ENCODE measurements at regions not wholly inside any gene's neighbourhood (a gene's known extent, or its start where the extent isn't known, plus 50 kb on each side); places are given as distances from the start of the nearest gene placed in this dataset.

DNA sequence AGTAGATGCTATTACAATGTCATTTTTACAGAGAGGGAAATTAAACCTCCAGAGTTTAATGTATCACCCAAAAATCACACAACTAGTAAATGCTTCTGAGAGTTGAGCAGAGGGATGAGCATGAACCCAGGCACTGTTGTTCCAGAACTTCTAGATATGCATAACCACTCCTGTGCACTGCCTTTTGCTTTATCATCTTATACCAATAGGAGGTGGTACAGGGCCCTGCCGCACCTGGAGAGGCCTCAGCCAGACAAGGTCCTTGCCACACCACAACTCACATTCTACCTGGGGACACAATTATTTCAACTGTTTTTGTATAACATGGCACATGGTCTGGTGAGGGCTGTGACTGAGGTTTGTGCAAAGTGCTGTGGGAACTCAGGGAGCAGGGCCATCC lies 78.5 kb upstream of the NTRK3 start:
- TF ChIP-seq, protein P1, sequence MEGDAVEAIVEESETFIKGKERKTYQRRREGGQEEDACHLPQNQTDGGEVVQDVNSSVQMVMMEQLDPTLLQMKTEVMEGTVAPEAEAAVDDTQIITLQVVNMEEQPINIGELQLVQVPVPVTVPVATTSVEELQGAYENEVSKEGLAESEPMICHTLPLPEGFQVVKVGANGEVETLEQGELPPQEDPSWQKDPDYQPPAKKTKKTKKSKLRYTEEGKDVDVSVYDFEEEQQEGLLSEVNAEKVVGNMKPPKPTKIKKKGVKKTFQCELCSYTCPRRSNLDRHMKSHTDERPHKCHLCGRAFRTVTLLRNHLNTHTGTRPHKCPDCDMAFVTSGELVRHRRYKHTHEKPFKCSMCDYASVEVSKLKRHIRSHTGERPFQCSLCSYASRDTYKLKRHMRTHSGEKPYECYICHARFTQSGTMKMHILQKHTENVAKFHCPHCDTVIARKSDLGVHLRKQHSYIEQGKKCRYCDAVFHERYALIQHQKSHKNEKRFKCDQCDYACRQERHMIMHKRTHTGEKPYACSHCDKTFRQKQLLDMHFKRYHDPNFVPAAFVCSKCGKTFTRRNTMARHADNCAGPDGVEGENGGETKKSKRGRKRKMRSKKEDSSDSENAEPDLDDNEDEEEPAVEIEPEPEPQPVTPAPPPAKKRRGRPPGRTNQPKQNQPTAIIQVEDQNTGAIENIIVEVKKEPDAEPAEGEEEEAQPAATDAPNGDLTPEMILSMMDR (IDR thresholded peaks at IDR 0.05; ENCODE audit: unreplicated experiment in 3 of 3) = no peak
- Mint-ChIP-seq H3K4me1 (no peaks in the 10 kb centered on the region), H3K9me3 (no peaks in the 10 kb centered on the region), H3K27ac (no peak overlapping the region), H3K36me3 (ENCODE audit: low read depth) (no peaks in the 10 kb centered on the region), H3K4me3 (no peak overlapping the region), H3K27me3 (ENCODE audit: low read depth) (peaks cover 12% of the 10 kb centered on the region)

DNA sequence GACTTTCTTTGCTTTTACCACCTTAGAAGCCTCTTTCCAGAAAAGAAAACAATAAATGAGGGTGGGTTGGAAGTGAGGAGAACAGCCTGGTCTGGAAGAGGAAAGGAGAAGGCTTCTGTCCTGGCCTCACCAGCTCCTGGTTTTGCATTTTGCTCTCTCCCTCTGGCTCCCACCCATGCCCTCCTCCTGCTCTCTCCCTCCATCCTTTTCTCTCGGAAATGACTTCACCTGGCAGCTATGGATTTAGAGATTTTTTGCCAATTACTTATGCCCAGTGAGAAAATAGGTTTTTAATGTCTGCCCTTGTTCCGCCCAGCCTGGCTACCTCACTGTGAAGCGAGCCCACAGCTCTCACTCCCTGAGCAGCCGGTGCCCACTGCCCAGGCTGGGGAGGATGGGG lies 77.9 kb upstream of the NTRK3 start:
- Mint-ChIP-seq H3K4me1 (no peaks in the 10 kb centered on the region), H3K27me3 (ENCODE audit: low read depth) (peaks cover 12% of the 10 kb centered on the region), H3K4me3 (no peak overlapping the region), H3K36me3 (ENCODE audit: low read depth) (no peaks in the 10 kb centered on the region), H3K27ac (no peak overlapping the region), H3K9me3 (no peaks in the 10 kb centered on the region)
- TF ChIP-seq, protein P1 (IDR thresholded peaks at IDR 0.05; ENCODE audit: unreplicated experiment in 3 of 3) = no peak

DNA sequence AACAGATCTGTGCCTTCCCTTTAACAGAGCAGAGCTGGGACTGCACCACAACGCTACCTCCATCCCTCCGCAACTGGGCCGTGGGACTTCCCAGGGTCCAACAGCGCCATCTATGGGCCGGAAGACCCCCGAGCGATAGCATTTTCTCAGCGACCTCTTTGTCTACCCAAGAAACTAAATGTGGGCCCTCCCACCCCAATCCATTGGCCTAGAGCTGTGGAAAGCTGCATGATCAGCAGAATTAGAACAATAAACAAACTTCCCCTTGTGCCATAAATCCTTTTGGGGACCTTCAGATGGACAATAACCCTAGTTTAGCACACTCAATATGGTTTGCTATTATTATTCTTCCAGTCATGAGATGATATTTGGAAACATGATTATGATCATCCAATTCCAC lies 74.8 kb upstream of the NTRK3 start:
- H3K36me3 Mint-ChIP-seq (ENCODE audit: low read depth) = no peaks in the 10 kb centered on the region
- no peak overlapping the region for H3K27ac Mint-ChIP-seq
- TF ChIP-seq, protein P1 (IDR thresholded peaks at IDR 0.05; ENCODE audit: unreplicated experiment in 3 of 3) = peak in 2 of 3 experiments; percentile 5 to 57
- no peaks in the 10 kb centered on the region for H3K4me1 Mint-ChIP-seq
- H3K9me3 Mint-ChIP-seq = no peaks in the 10 kb centered on the region
- H3K4me3 Mint-ChIP-seq = no peak overlapping the region
- H3K27me3 Mint-ChIP-seq (ENCODE audit: low read depth) = peaks cover 12% of the 10 kb centered on the region

DNA sequence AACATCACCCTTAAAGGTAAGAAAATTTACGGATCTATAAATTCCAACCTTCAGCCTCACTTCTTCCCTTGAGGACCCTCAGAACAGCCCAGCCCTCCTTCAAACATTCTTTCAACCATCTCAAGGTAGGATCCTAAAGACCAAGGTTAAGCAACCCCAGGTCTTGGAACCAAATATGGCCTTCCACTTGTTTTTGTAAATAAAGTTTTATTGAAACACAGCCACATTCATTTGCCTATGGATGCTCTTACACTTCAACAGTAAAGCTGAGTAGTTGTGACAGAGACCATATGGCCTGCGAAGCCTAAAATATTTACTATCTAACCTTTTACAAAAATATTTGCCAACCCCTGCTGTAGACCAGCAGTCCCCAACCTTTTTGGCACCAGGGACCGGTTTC lies 70.4 kb upstream of the NTRK3 start:
- no peaks in the 10 kb centered on the region for H3K36me3 Mint-ChIP-seq (ENCODE audit: low read depth)
- H3K27me3 Mint-ChIP-seq (ENCODE audit: low read depth) = peaks cover 10% of the 10 kb centered on the region
- no peak overlapping the region for H3K27ac Mint-ChIP-seq
- H3K9me3 Mint-ChIP-seq = no peaks in the 10 kb centered on the region
- no peak overlapping the region for H3K4me3 Mint-ChIP-seq
- TF ChIP-seq, protein P1 (IDR thresholded peaks at IDR 0.05; ENCODE audit: unreplicated experiment in 3 of 3) = no peak
- no peaks in the 10 kb centered on the region for H3K4me1 Mint-ChIP-seq

DNA sequence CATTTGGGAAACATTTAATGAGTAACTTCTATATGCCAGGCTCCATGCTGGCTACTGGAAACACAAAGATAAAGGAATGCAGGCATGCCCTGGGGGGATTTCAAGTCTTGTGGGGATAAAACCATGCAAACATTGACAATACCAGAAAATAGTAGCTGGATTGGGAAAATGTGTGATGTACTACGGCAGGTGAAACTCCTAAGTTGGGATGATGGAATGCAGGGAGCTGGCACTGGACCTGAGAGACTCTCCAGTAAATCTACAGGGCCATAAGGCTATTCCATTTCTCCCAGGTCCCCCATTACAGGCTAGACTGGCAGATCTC lies 68.2 kb upstream of the NTRK3 start:
- TF ChIP-seq, protein P1 (IDR thresholded peaks at IDR 0.05; ENCODE audit: unreplicated experiment in 3 of 3) = no peak
- Mint-ChIP-seq H3K4me1 (no peaks in the 10 kb centered on the region), H3K27me3 (ENCODE audit: low read depth) (peaks cover 10% of the 10 kb centered on the region), H3K36me3 (ENCODE audit: low read depth) (no peaks in the 10 kb centered on the region), H3K4me3 (no peak overlapping the region), H3K9me3 (peaks cover 11% of the 10 kb centered on the region), H3K27ac (no peak overlapping the region)

DNA sequence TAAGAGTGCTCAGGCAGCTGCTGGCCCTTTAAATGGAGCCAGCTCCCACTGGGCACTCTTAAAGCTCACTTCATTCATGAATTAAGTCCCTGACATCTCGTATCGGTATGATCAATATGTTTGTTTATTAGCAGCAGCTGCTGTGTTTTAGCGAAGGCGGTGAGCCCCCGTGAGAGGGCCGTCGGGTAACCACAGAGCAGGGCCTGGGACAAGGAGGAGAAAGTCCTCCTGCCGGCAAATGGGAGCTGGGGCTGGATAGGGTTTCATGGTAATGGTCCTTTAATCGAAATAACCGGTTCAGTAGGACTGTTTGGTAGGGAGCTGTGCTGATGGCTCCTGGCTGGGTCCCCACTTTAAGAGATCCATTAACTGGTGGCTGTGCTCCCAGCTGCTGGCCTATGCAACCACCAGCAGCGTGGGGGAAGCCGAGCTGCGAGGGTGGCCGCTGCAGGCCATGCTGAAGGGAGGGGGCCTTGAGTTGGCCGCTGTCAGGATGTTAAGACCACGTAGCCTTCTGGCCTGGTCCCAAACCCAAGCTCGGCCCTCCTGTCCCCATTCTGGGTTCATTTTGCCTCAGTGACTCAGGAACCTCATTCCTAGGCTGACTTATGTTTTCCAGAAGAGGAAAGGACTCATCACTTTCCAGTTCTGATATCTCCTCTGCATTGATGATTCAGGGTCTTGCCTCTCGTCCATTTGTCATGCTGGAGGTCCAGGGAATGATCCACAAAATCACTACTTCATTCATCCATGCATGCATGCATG lies 67.6 kb upstream of the NTRK3 start:
- no peaks in the 10 kb centered on the region for H3K36me3 Mint-ChIP-seq (ENCODE audit: low read depth)
- H3K27ac Mint-ChIP-seq = no peak overlapping the region
- H3K4me1 Mint-ChIP-seq = no peaks in the 10 kb centered on the region

More for the DNA sequence above, 67.6 kb upstream of the NTRK3 start:
- no peak overlapping the region for H3K4me3 Mint-ChIP-seq
- H3K27me3 Mint-ChIP-seq (ENCODE audit: low read depth) = peaks cover 10% of the 10 kb centered on the region
- TF ChIP-seq, protein P1 (IDR thresholded peaks at IDR 0.05; ENCODE audit: unreplicated experiment in 3 of 3) = no peak
- H3K9me3 Mint-ChIP-seq = peaks cover 12% of the 10 kb centered on the region

Data from nephron (organoid).